Skin of body (tissue), 1 donor: ENCODE measurements at regions not wholly inside any gene's neighbourhood (a gene's known extent, or its start where the extent isn't known, plus 50 kb on each side); places are given as distances from the start of the nearest gene placed in this dataset.

Experiments
- DNase-seq: peaks from one replicate; lab custom pipeline; 2025; lab: John Stamatoyannopoulos, UW

DNA sequence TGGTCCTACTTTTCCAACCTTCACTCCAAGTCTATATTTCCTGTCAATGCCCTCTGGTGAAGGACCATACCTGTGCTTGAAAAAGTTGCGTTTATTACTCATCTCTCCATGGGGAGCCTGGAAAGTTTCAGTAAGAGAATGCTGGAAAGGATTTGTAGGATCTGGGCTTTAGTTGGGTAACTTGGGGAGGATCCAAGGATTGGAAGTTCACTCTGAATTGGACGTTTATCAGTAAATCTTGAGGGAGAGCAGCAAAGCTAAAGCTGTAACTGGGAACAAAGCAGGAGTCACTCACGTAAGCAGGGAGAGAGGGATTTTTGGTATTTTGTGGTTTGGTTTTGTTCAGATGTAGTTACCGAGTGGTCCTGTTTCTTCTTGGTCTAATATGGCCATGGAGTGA lies 51.4 kb upstream of the NPVF start:
- no peak for DNase-seq

DNA sequence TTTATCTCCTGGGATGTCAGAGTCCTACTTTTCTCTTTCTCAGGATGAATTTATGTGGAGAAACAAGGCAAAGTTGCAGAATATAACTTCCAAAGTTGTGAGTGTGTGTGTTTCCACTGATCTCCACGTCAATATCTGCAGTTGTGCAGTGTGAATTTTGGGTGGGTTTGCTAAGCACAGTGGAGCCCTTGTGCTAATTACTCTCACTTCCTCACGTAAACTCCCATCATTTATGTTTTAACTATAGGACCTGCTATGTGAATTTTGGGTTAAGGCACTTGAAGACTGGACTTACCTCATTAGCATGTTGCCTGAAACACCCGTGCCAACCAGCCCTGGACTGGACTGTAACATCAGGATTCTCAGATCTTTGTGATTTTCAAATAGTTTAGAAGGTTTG lies 51.9 kb upstream of the NPVF start:
- no peak for DNase-seq

DNA sequence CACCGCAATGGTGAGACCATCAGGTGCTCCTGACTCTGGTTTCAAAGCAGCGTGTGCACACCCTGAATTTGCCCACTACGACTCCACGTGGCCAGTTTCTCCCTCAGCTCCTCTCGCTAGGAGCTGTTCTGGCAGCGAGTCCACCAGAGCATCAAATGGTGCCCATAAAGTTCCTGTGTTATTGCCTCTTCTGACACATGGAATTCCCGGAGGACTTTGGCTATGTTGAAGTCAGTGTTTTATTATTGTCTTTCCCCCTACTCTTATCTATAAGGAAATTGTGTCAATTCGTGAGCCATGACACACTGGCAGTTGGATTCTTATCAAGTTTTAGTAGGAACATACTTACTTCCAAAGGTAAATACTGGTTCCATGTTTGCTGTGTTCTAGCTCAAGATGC lies 53.9 kb upstream of the NPVF start:
- DNase-seq = no peak

DNA sequence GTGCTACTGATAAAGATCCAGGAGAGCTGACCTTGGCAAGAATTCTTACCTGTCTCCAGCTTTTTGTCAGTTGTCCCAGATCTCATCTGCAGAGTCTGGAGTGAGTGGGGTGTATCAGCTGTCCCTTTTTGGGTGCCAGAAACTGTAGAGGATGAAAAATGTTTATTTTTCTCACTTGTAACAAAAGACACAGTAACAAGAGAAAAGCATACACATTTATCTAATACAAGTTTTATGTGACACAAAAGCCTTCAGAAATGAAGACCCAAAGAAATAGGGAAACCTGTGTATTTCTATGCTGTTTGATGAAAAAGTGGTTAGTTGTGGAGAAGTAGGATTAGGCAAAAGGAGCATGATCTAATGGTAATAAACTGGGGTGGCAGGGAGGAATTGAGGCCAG lies 58.5 kb upstream of the NPVF start:
- DNase-seq = no peak

DNA sequence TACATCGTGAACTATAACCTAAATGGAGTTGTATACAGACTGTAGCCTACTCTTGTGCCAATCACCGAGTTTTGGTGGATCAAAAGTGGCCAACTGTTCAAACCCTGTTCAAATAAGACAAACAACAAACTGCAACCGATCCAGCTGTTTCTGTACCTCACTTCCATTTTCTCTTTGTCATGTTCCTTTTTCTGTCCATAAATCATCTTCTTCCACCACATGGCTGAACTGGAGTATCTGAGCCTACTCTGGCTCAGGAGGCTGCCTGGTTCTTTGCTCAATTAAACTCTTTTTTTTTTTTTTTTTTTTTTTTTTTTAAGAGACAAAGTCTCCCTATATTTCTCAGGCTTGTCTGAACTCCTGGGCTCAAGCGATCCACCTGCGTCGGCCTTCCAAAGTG lies 59.0 kb upstream of the NPVF start:
- DNase-seq = no peak

DNA sequence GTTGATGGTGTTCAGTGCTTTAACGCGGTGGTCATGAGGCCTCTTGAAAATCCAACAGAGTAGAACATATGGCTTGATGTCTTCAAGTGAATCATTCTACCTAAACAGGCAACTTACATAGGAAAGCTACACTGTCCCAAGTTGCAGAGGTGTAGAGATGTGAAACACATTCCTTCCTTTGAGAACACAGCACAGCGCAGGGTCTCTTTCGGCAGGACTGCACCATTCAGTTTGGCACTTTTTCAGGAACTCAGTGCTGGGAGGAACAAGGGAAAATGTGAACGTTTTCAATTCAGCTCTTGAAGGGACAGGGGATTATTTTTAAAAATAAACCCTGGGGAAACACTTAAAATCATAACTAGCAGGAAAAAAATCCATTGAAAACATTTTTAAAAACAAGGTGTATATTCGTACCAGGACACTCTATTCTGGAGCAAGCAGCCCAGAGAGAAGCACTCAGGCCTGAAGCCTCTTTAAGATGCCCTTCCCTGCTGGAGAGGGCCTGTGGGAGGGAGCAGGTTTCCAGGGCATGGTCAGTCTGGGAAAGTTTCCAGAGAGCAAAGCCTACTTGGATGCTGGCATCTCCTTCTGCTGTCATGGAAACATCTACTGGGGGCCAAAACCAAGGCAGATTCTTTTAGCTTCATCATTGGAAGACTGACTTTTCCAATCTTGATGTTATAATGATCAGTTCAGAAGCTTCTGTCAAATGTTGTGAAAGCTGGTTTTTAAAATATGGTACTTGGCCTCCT lies 60.4 kb upstream of the NPVF start:
- DNase-seq = no peak

DNA sequence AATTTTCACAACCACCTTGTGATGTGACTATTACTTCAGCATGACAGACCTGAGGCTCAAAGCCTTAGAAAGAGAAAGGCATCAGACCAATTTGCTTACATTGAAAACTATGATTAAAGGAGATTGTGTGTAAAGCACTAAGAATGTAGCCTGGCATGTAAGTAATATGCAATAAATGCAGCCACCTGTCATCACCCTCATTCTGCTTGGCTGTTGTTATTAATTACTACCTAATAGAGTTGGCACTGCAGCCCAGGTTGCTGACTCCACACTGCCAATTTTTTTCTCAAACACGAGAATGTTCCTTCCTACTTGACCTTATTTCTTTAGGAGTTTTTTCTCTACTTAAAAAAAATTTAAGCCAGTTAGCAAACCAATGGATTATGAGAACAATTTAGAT lies 61.2 kb upstream of the NPVF start:
- no peak for DNase-seq

DNA sequence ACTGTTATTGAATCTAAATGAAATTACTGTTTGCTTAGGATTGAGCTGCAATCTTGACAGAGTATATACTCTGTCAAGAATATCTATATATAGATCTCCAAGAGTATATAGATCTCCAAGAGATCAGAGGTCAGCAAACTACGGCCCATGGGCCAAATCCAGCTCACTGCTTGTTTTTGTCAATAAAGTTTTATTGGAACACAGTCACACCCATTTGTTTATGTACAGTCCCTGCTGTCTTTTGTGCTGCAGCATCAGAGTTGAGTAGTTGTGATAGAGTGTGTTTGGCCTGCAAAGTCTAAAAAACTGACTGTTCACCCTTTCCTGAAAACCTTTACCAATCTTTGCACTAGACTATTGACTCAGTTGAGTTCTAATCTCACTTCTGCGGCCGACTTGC lies 66.3 kb upstream of the NPVF start:
- no peak for DNase-seq

DNA sequence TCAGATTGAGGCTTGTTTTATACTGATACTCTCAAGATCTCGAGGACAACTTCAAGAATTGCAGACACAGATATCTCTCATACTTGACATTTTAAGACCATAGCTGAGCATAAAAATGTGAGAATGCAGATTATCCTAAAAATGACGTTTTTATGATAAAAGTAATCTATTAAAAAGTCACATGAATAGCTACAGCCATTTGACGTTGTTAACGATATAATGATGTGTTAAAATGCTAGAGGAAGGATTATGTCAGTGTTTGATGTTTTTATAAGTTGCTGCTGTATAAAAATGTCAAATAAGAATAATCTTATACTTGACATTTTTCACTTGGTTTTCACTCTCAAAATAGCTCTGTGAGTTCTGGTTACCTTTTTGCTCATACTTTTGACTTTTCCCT lies 67.1 kb upstream of the NPVF start:
- no peak for DNase-seq

DNA sequence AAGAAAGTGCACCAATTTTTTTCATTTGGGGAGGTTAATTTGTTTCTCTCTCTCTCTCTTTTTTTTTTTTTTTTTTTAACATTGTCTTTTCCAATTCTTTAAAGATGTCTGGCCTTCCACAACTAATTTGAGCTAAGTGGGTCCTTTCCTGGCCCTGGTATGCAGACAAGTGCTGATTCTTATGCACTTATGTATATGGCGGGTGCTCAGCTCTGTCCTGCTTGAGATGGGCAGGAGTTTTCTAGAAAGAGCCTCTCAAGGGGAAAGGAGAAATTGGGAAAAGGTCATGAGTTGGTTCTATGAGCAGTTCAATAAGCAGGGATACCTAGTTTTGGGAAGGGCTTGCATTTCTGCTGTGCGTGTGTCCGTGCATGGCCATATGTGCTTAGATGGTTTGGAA lies 67.8 kb upstream of the NPVF start:
- no peak for DNase-seq

DNA sequence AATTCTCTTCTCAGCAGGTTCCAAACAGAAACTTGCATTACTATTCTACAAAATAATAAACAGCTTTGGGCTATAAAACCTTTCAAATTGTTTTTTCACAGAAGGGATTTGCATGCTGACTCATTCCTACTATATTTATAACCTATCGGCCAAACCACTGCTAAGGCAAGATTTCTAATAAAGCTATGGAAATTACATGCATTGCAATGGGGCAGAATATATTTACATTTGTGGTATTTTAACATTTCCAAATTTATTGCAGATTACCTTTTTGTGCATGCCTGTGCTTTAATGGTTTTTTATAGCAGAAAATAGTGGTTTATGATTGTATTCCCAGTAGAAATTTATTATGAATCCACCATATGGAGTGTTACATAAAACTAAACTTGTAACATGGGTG lies 69.0 kb upstream of the NPVF start:
- peak; percentile 24 for DNase-seq

DNA sequence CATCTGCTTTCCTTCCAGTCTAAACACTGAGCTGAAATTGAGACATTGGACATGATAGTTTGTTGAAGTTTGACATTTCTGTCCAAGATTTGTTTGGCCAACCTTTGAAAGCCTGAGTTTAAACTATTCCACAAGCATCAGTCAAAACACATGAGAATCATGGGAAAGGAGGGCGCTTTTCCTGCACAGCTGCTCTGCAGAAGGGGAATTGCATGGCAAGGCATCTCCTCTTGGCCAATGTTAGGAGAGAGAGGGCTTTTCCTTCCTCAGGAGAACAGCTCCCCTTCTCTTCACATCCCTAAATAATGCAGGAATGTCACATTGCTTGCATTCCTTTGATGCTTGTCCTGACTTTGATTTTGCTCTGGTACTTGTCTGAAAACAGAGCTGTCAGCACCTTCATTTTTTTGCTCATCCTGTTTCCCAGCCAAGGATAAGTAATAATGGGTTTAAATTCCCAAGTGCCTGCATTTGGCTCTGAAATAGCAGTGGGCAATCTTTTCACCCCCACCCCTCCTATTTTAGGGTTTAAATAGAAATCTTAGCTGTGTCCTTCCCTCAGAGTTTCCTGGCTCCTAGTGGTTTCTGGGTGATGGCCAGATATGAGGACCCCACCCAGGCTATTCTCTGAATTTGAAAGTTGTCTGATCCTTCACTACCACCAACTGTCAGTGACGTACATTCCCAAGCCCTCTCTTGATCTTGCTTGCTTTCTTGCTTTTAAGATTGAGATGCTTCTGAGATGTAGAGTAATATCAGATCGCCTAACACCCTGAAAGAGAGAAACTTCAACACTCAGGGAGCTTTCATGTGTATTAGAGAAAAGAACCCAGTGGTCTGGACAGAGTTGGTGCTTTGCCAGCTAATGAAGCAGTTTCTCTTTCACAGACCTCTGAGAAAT lies 75.2 kb upstream of the NPVF start:
- DNase-seq = peak; percentile 98

DNA sequence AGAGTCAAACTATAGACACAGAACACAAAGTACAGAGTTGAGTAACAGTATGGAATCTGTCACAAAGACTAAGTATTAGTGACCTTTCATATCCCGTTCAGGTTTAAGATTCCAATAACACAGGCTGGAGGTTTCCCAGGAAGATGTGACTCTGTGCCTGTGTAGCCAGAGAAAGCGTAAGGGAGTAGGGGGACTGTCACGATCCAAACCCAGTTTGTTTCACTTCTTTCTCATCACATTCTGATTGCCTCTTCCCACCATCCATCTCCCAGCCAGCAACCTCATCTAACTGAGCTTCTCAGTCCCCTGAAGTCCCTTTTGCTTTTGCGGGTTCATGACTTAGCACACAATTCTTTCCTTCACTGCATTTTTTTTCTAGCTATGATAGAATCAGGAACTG lies 76.4 kb upstream of the NPVF start:
- DNase-seq = no peak

DNA sequence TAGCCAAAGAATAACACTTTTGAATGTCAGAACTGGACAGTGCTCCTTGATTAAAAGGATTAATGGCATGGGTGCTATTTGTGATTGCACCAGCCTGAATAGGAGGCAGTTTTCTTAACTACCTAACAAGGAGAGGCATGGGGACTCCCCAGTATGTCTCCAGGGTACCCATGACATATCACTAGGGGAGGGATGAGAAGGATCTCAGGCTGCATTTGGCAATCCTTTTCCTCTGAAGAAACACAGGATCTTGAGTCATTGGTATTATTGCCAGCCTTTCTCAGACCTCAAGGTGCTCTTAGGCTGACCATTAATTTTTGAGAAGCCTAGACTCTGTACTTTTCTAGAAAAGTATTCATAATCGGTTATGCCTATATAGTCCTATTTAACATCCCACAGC lies 77.5 kb upstream of the NPVF start:
- no peak for DNase-seq

DNA sequence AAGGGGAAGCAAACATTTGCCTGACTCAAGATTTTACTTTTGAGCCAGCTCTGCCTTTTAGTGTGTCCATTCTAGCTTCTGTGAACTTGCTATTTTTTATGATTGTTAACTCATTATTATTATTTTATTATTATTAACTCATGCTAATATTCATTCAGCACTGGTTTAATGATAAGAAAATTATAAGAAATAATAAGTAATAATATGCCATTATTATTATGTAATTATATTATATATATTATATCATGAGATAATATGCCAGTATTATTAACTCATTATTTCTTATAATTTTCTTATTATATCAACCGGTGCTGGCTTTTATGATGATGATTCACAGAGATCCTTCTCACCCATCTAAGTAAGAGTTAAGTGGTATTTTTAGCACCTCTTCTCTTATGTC lies 79.3 kb upstream of the NPVF start:
- no peak for DNase-seq

DNA sequence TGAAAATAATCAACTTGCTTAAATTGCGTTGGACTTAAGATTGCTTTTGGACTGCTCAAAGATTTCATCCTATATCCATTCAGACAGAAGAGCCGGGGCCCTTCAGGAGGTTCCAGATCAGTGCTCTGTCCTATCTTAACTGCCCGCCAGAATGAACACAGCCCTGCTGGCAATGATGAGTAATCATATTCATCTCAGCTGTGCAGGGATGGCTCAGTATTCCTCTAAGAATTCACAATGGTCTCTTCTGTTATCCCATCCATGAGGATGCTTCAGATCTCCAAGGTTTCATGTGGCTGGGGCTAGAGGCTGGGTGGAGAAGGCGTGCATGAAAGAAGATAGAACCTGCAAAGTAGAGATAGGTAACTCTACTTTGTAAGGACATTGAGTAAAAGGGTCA lies 80.0 kb upstream of the NPVF start:
- DNase-seq = no peak

DNA sequence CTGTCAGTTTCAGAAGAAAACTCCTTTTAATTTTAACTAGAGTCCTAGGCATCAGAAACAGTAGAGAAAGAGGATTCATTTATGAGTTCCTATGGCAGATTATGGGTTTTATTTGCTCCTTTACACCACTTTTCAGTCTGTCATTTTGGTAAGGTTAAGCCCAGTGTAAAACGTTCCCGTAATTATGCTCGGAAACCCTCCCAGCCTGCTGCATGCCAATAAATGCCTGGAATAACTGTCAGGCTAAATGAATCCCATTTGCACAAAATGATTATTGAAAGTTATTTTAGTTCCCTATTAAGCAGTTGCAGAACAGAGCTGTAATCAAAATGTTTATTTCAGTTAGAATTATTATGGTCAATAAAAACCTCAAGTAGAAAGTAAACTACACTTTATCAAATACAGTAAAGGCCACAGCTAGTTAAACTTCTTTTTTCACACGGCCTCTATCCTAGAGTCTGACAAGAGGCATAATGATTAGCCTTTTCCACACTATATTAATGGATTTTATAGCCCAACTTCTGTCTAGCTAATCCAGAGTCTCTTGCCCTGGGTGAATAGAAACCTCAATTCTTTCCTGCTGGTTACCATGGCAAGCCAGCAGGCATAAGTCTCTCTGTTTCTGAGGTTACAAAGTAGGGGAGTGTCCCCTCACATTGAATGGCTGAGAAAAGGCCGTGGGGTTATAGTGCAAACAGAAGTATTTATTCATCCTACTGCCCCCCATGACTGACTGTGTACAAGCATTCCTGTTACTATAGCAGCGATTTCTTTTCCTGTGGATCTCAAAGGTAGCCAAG lies 80.8 kb upstream of the NPVF start:
- peak; percentile 48 for DNase-seq

DNA sequence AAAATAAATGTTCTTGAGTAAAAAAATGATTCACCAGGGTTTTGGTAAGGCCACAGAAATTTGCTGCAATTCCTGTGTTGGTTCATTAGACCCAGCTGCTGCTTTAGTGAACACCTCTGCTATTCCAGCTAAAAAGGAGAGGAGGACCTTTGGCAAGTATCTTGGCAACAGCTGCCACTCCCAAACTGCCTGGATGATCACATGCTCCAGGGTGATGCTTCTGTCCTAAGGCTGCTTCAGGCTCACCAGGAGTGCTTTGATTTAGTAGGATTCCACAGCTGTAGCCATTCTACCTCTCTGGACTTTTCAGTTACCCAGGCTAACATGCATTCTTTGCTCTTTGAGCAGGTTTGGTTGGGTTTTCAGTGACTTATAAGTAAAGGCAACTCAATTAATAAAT lies 82.6 kb upstream of the NPVF start:
- no peak for DNase-seq

DNA sequence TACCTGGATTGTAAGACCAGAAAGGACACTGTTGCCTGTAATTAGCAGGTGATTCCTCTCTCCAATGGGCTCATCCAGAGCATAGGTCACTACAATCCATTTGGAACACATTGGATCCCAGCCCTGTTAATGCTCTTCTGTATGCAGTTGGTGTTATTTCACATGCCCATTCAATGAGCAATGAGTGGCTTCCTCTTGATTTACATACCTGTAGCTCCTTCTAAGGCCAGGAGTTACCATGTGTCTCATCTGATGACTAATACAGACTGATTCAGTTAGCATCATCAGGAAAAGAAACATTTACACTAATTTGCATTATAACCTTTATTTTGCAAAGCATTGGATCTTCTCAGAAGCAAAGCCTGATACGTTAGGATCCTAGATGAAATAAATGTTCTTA lies 83.1 kb upstream of the NPVF start:
- DNase-seq = no peak

DNA sequence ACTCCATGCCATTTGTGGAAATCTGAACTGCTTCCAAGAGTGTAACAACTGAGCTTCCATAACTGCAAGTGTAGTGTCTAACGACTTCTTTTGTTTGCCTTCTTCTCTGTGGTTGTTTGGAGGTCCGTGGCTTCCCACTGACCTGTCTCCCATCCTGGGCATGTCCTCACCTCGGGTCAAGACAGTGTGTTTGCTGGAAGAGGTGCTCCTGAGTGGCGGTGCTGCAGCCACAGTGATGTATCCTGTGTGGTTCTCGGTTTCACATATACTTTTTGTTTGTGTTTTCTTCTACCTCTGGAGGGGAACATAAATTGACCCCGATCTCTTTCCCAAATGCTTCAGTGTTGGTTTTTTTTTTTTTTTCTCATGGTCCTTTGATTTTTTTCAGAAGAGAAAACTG lies 84.7 kb upstream of the NPVF start:
- DNase-seq = no peak

DNA sequence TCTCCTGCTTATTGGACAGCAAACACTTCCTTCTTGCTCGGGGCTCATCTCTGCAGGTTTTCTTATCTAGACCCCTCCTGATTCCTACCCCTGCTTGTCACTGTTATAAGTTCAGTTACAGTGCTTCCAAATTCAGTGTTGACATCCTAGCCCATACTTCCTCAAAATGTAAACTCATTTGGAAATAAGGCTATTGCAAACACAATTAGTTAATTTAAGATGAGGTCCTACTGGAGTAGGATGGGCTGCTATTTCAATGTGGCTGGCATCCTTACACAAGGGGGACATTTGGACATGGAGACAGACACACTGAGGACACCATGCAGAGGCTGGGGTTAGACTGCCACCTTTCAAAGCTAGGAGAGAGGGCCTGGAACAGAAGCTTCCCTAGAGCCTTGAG lies 85.2 kb upstream of the NPVF start:
- DNase-seq = no peak

DNA sequence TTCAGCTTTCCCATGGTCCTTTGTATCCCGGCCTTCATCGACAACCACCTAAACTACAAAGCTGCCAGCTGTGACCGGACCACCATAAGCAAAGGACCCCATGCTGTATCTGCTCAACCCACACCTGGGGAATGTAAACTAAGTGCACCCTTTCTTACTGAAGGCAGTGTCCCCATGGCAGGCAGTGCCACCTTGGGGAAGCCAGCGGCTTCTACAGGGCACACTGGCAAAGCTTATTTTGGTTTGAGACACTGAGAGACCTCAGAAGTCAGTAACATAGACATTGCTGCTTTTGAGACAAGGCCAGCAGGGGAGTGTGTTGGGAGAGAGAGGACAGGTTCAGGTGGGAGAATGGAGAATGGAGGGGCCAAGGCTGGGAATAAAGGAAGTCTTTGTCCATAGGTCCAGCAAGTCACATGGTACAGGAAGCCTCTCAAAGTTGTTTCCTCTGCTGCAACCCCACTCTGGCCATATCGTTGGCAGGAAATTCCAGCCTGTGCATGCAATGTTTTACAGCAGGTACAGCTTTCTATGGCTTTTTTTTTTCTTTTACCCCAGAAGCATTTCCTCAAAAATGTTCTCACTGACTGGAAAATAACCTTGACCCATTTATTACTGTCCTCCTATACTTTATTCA lies 85.9 kb upstream of the NPVF start:
- no peak for DNase-seq
